Endothelial cell of umbilical vein (primary cell): ENCODE measurements at regions not wholly inside any gene's neighbourhood (a gene's known extent, or its start where the extent isn't known, plus 50 kb on each side); places are given as distances from the start of the nearest gene placed in this dataset.

Source experiments
- CTCF ChIP-seq, 2 donors: IDR thresholded peaks; 1 replicate in 1 of 2; 2 replicates in 1 of 2; pipeline ENCODE4 v1.5.1; 2011; ENCODE audit warnings: low read length in 2 of 2, mild to moderate bottlenecking in 2 of 2, moderate library complexity in 2 of 2, control low read depth in 1 of 2, inconsistent platforms in 1 of 2, low read depth in 1 of 2; ENCODE audit not compliant: insufficient read depth in 1 of 2; ENCODE audit errors: extremely low read depth in 1 of 2
- EZH2 ChIP-seq: IDR thresholded peaks from 2 replicates; pipeline ENCODE4 v1.6.1; 2012; ENCODE audit warnings: borderline replicate concordance, low read depth, mild to moderate bottlenecking, moderate library complexity, low read length, inconsistent platforms; ENCODE audit not compliant: severe bottlenecking
- FOS ChIP-seq: IDR thresholded peaks from 2 replicates; pipeline ENCODE4 v1.6.1; 2011; ENCODE audit warnings: mild to moderate bottlenecking, low read length, moderate library complexity, borderline replicate concordance; ENCODE audit not compliant: insufficient read depth
- JUN ChIP-seq: IDR thresholded peaks from 2 replicates; pipeline ENCODE4 v1.6.1; 2011; ENCODE audit warnings: borderline replicate concordance, low read depth; ENCODE audit not compliant: insufficient read length, insufficient read depth
- MYC ChIP-seq: IDR thresholded peaks from one replicate; pipeline ENCODE4 v1.6.1; 2011; ENCODE audit warnings: mild to moderate bottlenecking, low read depth, low read length
- POLR2A ChIP-seq: IDR thresholded peaks from 2 replicates; pipeline ENCODE4 v1.6.1; 2012; ENCODE audit warnings: low read depth, mild to moderate bottlenecking, control low read depth, low read length
- POLR2AphosphoS5 ChIP-seq: IDR thresholded peaks from 2 replicates; pipeline ENCODE4 v1.6.1; 2012; ENCODE audit warnings: low read depth, mild to moderate bottlenecking, control low read depth, low read length, moderate library complexity; ENCODE audit not compliant: insufficient read depth
- TF ChIP-seq, protein P1 (sequence below): IDR thresholded peaks from 2 replicates; pipeline ENCODE4 v1.6.1; 2011; ENCODE audit not compliant: insufficient read depth, insufficient read length

GRCh38 chr2:78147466-78147865 lies 625.3 kb upstream of the LRRTM4 start:
- no peak for TF ChIP-seq CTCF (IDR thresholded peaks at IDR 0.05; ENCODE audit: extremely low read depth in 1 of 2, insufficient read depth in 1 of 2, low read depth in 1 of 2, low read length in 2 of 2)
- TF ChIP-seq, protein P1, sequence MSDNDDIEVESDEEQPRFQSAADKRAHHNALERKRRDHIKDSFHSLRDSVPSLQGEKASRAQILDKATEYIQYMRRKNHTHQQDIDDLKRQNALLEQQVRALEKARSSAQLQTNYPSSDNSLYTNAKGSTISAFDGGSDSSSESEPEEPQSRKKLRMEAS, result no peak
- no peak for TF ChIP-seq POLR2A
- no peak for TF ChIP-seq EZH2
- TF ChIP-seq FOS, result no peak
- TF ChIP-seq POLR2AphosphoS5, result no peak
- no peak for TF ChIP-seq JUN
- no peak for TF ChIP-seq MYC
